ENCODE measurements at regions not wholly inside any gene's neighbourhood (a gene's known extent, or its start where the extent isn't known, plus 50 kb on each side); places are given as distances from the start of the nearest gene placed in this dataset.

DNA sequence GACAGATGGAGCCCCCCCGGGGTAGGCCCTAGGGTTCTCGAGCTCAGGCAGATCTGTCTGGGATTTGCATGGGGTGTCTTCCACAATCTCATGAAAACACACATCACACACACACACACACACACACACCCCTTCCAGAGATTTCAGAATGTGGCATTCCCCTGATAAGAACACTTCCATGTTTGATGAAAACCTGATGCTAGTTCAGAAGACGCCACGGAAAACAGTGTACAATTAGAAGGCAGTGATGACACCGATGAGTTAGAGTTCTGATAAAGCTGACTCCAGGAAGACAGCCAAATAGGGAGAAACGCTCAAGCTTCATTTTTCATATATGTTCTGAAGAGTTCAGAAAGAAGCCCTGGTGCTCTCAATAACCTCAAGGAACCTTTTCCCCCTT, 438.7 kb upstream of the JARID2 start:
- H3K4me3 ChIP-seq (ENCODE audit: control insufficient read depth, low read depth, low read length) = no peak overlapping the region
- TF ChIP-seq, protein P1, sequence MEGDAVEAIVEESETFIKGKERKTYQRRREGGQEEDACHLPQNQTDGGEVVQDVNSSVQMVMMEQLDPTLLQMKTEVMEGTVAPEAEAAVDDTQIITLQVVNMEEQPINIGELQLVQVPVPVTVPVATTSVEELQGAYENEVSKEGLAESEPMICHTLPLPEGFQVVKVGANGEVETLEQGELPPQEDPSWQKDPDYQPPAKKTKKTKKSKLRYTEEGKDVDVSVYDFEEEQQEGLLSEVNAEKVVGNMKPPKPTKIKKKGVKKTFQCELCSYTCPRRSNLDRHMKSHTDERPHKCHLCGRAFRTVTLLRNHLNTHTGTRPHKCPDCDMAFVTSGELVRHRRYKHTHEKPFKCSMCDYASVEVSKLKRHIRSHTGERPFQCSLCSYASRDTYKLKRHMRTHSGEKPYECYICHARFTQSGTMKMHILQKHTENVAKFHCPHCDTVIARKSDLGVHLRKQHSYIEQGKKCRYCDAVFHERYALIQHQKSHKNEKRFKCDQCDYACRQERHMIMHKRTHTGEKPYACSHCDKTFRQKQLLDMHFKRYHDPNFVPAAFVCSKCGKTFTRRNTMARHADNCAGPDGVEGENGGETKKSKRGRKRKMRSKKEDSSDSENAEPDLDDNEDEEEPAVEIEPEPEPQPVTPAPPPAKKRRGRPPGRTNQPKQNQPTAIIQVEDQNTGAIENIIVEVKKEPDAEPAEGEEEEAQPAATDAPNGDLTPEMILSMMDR (IDR thresholded peaks at IDR 0.05; ENCODE audit: control insufficient read depth, insufficient read depth, low read depth, low read length, missing control alignments) = no peak
- no peak for DNase-seq (ENCODE audit: low read depth)

DNA sequence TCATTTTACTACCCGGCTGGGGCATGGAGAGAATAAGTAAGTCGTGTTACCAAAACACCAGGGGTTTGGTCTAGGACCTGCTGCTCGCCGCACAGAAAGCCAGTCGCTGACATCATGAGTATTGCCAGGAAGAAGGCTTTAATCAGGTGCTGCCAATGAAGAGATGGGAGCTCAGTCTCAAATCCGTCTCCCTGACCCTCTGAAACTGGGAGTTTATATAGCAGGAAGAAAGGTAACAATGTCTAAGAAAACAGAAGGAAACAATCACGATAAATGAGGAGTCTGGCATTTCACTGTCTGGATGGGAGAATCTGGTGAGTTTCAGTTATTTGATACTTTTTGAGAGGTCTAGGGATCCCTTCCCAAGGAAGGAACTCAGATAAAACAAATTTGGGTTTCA, 437.9 kb upstream of the JARID2 start:
- TF ChIP-seq, protein P1 (IDR thresholded peaks at IDR 0.05; ENCODE audit: control insufficient read depth, insufficient read depth, low read depth, low read length, missing control alignments) = no peak
- no peak overlapping the region for H3K4me3 ChIP-seq (ENCODE audit: control insufficient read depth, low read depth, low read length)
- no peak for DNase-seq (ENCODE audit: low read depth)

GRCh38 chr6:14810021-14810420, 435.8 kb upstream of the JARID2 start:
- TF ChIP-seq, protein P1 (IDR thresholded peaks at IDR 0.05; ENCODE audit: control insufficient read depth, insufficient read depth, low read depth, low read length, missing control alignments) = no peak
- no peak for DNase-seq (ENCODE audit: low read depth)
- no peak overlapping the region for H3K4me3 ChIP-seq (ENCODE audit: control insufficient read depth, low read depth, low read length)

DNA sequence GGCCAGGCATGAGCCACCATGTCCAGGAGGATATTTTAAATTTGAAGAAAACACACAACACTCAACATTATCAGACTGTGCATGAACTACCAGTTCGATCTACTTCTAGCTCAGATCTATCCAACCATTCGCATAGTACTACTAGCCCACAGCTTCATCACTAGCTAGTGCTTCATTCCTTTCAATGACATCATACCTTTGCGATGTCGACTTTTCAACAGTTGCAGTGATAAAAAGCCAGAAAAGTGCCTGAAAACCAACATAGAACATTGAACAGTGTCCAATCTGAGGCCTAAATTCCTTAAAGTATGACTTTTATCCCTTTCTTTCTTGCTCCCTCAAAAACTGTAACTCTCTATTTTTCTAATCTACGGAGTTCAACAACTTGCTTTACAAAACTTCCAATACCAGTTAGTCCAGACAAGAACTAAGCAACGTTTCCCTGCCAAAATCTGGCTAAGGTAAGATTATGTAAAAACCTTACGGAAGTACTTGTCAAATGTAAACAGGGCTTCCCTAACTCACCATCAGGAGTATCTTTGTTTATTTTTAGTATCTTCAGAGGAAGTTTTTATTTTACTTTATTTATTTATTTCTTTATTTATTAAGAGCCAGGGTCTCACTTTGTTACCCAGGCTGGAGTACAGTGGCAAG, 434.0 kb upstream of the JARID2 start:
- TF ChIP-seq, protein P1 (IDR thresholded peaks at IDR 0.05; ENCODE audit: control insufficient read depth, insufficient read depth, low read depth, low read length, missing control alignments) = no peak
- DNase-seq (ENCODE audit: low read depth) = no peak
- H3K4me3 ChIP-seq (ENCODE audit: control insufficient read depth, low read depth, low read length) = no peak overlapping the region

DNA sequence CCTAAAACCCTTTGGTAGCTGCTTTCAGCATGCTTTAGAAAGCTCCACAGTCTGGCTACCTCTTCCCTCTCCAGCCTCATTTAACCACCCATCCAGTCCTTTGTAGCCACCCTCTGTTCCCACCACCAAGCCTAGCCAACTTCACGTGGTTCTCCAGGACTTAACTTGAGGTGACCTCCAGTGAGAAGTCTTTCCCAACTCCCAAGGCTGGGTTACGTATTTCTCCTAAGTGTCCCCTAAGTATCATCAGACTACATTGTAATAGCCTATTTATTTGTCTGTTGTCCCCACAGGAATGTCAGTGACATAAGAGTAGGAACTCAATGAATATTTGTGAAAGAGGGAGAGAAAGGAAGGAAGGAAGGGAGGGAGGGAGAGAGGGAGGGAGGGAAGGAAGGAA, 431.9 kb upstream of the JARID2 start:
- H3K4me3 ChIP-seq (ENCODE audit: control insufficient read depth, low read depth, low read length) = no peak overlapping the region
- TF ChIP-seq, protein P1 (IDR thresholded peaks at IDR 0.05; ENCODE audit: control insufficient read depth, insufficient read depth, low read depth, low read length, missing control alignments) = no peak

DNA sequence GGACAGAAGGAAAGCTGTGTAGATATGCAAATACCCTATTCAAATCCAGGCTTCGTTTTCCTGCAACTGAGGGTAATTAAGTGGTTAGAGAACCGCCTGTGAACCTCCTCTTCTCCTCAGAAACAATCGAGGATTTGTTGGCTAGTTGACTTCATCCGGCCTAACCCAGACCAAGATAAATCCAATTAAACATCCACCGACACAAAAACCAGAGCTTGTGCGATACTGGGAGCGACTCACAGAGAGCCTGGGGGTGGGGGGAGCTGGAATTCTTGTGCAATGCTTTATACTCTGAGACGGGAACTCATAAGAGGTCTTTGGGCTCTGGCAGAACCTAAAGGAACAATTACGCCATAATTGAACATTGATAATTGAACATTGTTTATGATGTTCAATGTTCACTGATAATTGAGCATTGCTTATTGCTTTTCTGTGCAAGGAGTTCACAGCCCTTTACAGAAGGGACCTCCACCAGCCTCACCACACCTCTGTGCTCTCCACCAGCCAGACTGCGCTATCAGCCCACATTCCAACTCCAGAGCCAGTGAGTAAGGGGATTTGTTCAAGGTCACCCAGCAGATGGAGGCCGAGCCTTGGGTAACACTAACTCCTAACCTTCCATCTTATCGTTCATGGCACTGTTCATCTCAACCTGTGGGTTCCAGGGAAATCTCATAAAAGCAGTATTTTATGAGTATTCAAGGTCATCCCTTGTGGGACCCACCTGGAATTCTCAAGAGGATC, 429.6 kb upstream of the JARID2 start:
- TF ChIP-seq, protein P1 (IDR thresholded peaks at IDR 0.05; ENCODE audit: control insufficient read depth, insufficient read depth, low read depth, low read length, missing control alignments) = no peak
- DNase-seq (ENCODE audit: low read depth) = no peak
- no peak overlapping the region for H3K4me3 ChIP-seq (ENCODE audit: control insufficient read depth, low read depth, low read length)

More for the DNA sequence above, 431.9 kb upstream of the JARID2 start:
- DNase-seq (ENCODE audit: low read depth) = no peak
